Non-pigmented ciliary epithelial cell (primary cell): ENCODE measurements at regions not wholly inside any gene's neighbourhood (a gene's known extent, or its start where the extent isn't known, plus 50 kb on each side); places are given as distances from the start of the nearest gene placed in this dataset.
A peak's percentile ranks its signal among the peaks of the same experiment; 100 is the strongest.

Source experiments
- DNase-seq: peaks from one replicate; pipeline ENCODE4 v3.0.0-alpha.2; 2010; ENCODE audit warnings: low read depth

DNA sequence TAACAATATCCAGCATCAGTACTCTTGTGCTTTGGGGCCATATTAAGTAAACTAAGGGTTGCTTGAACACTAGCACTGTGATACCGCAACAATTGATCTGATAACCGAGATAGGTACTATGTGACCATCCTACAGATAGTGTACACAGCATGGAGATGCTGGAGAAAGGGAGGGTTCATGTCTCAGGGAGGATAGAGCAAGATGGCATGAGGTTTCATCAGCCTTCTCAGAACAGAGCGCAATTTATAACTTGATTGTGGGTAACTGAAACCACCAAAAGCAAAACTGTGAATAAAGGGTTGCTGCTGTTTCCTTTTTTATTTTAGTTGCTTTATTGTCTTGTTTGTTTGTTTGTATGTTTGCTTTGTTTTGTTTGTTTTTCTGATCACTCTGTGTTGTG, 1449.7 kb downstream of the PCDH7 start:
- DNase-seq, result no peak

- DNase-seq, result no peak
Observed at GRCh38 chr4:32172086-32172485, 1451.9 kb downstream of the PCDH7 start.

DNA sequence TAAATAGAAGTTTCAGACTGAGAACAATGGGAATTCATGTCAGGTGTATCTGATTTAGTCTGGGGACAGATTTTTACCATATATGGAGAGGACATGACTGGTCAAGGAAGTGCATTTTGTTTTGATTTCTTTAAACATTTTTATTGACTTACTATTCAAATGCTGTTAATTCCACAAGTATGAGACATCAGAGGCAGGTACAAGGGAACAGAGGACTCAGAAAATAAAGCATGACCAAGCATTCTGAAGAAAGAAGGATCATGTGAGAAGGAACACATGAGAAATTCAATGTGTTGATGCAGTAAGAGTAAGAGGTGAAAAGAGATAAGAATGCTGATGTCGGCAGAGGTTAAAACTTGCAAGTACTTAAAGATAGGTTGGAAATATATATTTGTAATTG, 1452.6 kb downstream of the PCDH7 start:
- DNase-seq, result peak; percentile 28

- no peak for DNase-seq
Observed at GRCh38 chr4:32180086-32180485, 1459.9 kb downstream of the PCDH7 start.

- DNase-seq, result no peak
Observed at GRCh38 chr4:32184186-32184585, 1464.0 kb downstream of the PCDH7 start.

DNA sequence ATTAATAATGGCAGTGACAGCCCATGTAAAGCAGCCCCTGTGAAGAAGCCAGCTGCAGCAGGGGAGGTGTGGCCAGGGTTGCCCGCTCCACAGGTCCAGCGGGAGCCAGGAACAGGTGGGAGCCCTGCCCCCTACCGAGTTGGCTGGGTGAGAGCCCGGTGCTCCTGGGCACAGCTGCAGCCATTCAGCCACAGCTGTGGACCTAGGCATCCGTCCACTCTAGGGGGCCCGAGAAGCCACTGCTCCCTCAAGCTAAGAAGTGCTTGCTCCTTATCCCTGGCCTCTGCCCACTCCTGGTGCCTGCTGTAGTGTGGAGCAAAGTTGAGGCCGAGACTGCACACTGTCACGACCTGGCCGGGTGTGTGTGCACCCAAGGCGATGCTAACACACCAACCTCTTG, 1469.0 kb downstream of the PCDH7 start:
- no peak for DNase-seq

DNA sequence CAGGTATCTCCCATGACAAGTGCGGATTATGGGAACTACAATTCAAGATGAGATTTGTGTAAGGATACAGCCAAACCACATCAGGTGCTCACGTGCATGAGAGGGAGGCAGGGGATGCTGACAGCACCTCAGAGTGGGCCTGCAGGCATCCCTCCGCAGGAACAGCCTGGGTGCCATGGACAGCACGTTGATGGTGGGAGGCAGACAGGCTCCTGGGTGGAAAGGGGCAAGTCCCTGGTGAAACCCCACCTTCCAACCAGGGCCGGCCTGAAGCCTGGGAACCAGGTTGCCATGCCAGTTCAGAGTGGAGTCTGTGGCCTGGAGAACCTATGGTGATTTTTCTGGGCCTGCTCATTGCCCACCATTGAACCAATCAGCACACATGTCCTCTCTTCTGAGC, 1469.6 kb downstream of the PCDH7 start:
- DNase-seq, result no peak

DNA sequence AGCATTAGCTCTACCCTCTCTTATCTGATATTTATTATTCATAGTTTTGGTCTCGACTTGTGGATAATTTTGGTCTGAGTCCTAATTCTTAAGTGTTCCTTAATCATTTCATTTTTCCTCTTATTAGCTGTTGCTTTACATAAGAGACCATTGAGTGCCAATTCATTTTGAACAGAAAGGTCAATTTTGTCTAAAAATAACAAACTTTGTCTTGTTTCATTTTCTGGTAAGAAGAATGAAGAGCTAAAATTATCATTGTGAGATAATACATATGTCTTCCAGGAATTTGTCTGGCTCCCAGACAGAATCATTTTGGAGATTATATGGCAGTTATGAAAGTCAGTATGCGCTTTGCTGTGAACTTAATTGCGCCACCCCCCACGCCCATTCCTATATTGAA, 1471.8 kb downstream of the PCDH7 start:
- no peak for DNase-seq

DNA sequence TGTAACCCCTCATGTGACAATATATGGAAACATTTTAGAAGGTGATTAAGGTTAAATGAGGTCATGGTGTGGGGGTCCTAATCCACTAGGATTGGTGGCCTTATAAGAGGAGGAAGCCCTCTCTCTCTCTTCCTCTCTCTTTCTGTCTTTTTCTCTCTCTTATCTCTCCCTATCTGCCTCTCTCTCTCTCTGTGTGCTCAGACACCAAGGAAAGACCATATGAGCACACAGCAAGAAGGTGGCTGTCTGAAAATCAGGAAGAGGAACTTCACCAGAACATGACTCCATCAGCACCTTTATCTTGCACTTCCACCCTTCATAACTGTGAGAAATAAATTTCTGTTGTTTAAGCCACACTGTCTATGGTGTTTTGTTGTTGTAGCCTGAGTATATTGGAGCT, 1472.2 kb downstream of the PCDH7 start:
- no peak for DNase-seq

DNA sequence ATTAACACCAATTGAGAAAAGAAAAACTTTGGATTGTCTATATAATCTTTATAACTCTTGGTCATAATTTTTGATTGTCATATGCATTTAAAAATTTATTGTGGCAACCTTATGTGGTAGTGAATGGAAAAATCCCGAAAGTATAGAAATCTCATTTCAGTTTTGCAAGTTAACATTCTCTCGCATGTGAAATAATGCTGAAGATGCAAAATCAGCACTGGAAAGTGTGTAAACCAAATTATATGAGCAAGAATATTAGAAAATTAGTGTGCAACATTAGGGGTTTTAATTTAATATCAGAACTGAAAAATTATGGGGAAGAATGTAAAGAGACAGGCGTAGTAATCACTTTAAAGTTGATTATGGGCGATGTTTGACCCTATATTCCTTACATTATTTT, 1472.8 kb downstream of the PCDH7 start:
- DNase-seq, result no peak

GRCh38 chr4:32196950-32197688, 1477.0 kb downstream of the PCDH7 start:
- no peak for DNase-seq

- DNase-seq, result no peak
Observed at GRCh38 chr4:32199639-32200038, 1479.5 kb downstream of the PCDH7 start.

GRCh38 chr4:32203340-32203739, 1483.2 kb downstream of the PCDH7 start:
- DNase-seq, result no peak

DNA sequence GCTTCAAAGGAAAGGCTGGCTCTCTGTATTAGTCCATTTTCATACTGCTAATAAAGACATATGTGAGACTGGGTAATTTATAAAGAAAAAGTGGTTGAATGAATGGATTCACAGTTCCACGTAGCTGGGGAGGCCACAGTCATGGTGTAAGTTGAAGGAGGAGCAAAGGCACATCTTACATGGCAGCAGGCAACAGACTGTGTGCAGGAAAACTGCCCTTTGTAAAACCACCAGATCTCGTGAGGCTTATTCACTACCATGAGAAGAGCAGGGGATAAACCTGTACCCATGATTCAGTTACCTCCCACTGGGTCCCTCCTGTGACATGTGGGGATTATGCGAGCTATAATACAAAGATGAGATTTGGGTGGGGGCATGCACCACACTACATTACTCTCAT, 1486.6 kb downstream of the PCDH7 start:
- DNase-seq, result no peak

GRCh38 chr4:32207456-32207855, 1487.3 kb downstream of the PCDH7 start:
- no peak for DNase-seq

- no peak for DNase-seq
Observed at GRCh38 chr4:32215277-32215676, 1495.1 kb downstream of the PCDH7 start.

DNA sequence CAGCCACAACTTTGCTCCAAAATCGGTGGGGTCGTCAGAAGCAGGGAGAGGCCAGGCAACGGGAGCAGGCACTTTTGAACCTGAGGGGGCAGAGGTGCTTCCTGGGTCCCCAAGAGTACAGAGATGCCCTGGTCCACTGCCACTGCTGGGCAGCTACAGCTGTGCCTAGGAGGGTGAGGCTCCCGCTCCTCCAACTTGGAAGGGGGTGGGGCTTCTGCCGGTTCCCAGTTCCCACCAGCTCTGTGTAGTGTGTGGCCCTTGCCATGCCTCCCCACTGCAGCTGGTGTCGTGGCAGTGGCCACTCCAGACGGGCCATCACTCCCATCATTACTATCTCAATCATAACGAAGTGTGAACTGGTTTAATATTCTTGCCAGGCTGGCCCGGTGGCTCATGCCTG, 1496.3 kb downstream of the PCDH7 start:
- DNase-seq, result no peak

DNA sequence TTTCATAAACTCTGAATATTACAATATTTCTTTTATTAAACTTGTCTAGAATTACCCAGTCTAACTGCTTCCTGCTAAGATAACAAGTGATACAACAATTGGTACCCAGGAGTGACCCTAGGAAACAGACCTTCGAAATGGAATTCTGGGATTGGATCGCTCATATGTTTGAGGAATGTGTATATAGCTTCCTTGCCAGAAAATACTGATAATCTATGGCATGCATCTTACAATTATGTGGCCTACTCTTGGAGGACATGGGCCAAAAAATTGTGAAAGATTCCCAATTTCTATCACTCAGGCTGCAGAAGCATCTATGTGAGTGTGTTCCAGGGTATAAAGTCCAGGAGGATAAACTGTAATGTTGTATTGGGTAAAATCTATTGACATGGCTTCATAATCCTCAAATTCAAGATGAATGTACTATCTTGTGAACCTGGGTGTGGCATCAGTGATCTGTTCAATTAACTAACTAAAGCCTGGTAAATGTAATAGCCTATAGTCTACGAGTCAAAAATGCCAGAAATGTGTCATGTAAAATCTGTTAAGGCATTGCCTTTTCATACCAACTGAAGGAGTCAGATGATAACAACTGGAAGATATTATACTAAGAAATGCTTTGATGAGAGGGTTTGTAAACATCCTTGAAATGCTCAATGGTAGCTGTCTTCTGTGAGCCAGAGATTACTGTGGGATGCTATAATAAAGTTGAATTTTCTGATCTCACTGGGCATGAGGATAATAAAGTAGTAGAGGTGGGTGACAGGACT, 1499.3 kb downstream of the PCDH7 start:
- DNase-seq, result no peak

GRCh38 chr4:32226204-32226603, 1506.0 kb downstream of the PCDH7 start:
- DNase-seq, result peak; percentile 19

GRCh38 chr4:32226733-32227132, 1506.6 kb downstream of the PCDH7 start:
- no peak for DNase-seq

DNA sequence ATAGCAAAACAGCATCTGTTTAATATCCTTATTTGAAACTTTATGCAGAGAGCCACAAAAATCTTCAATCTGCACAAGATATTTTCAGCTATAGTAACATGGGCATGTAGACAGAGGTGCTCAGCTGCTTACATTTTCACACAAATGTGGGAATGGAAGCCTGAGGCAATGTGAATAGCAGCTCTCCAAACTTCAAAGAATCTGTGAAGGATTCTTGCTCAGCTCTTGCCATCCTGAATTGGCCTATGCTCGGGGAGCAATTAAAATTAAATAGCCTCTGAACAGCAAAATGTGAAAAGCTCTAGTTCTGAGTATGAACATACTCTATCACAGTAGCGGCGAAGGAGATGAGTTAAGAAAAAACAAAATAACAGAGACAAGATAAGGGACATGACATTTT, 1523.8 kb downstream of the PCDH7 start:
- no peak for DNase-seq

- DNase-seq, result no peak
Observed at GRCh38 chr4:32249040-32249439, 1528.9 kb downstream of the PCDH7 start.

- no peak for DNase-seq
Observed at GRCh38 chr4:32251126-32251525, 1531.0 kb downstream of the PCDH7 start.

DNA sequence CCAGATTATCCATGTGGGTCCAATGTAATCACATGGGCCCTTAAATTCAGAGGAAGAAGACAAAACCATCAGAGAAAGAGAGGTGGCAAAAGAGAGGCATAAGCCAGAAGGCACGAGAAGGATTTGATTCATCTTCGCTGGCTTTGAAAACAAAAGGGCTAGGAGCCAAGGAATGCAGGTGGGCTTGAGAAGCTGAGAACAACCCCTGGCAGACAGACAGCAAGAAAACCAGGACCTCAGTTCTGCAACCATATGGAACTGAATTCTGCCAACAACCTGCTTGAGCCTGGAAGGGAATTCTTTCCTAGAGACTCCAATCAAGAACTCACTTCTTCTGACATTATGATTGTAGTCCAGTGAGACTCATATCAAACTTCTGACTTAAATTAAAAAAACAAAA, 1531.8 kb downstream of the PCDH7 start:
- DNase-seq, result no peak
